ENCODE measurements at regions not wholly inside any gene's neighbourhood (a gene's known extent, or its start where the extent isn't known, plus 50 kb on each side); places are given as distances from the start of the nearest gene placed in this dataset.

DNA sequence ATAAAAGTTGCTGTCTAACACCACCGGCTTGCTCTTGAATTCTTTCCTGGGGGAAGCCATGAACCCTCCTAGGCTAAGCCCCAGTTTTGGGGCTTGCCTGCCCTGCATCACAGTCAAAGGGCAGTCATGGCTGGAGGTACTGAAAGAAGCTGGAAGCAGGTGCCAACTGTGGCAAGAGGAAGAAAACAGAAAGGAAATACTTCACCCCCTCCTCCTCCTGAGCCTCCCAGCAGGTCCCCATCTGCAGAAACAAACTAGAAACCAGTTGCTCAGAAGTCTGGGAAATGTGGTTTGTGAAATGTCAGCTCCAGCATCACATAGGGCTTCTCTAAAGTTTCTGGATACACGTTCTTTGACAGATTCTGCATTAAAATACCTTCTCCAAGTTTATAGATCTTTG lies 150.0 kb upstream of the PSMD7 start:
- H3K9me3 ChIP-seq (ENCODE audit: control insufficient read depth, insufficient read depth, low read length), result no peaks in the 10 kb centered on the region
- no peak overlapping the region for H3K9ac ChIP-seq (ENCODE audit: low read depth, low read length)
- no peaks in the 10 kb centered on the region for H3K36me3 ChIP-seq (ENCODE audit: insufficient read depth, low read length)
- no peaks in the 10 kb centered on the region for H3K4me1 ChIP-seq (ENCODE audit: insufficient read depth, low read length)

DNA sequence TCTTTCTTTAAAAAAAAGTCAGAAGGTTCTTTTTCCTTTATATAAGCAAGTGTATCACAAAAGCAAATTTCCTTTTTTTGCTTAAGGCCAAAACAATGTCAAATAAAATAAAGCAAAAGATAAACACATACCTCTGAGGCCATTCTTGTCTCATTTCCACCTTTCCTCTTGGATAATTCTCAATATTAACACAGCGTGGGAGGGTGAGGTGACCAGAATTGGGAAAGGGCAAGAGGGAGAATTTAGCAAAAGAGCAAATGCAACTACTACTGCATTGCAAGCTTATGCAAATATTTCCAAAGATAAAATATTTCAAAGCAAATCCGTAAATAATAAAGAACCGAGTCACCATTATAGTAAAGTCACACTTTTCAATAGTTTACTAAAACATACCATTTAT lies 153.4 kb upstream of the PSMD7 start:
- Histone ChIP-seq H3K9me3 (ENCODE audit: control insufficient read depth, insufficient read depth, low read length) (no peaks in the 10 kb centered on the region), H3K9ac (ENCODE audit: low read depth, low read length) (no peak overlapping the region), H3K4me1 (ENCODE audit: insufficient read depth, low read length) (no peaks in the 10 kb centered on the region), H3K36me3 (ENCODE audit: insufficient read depth, low read length) (no peaks in the 10 kb centered on the region)

DNA sequence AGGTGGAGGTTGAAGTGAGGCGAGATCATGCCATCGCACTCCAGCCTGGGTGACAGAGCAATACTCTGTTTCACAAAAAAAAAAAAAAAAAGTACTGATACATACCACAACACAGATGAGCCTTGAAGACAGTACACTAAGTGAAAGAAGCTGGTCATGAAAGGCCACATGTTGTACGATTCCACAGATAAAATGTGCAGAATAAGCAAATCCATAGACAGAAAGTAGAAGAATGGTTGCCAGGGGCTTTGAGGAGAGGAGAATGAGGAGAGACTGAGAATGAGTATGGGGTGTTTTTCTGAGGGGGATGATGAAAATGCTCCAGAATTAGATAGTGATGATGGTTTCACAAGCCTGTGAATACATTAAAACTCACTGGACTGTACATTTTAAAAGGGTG lies 155.6 kb upstream of the PSMD7 start:
- H3K4me1 ChIP-seq (ENCODE audit: insufficient read depth, low read length), result no peaks in the 10 kb centered on the region
- H3K36me3 ChIP-seq (ENCODE audit: insufficient read depth, low read length), result no peaks in the 10 kb centered on the region
- no peak overlapping the region for H3K9ac ChIP-seq (ENCODE audit: low read depth, low read length)
- H3K9me3 ChIP-seq (ENCODE audit: control insufficient read depth, insufficient read depth, low read length), result no peaks in the 10 kb centered on the region

- no peaks in the 10 kb centered on the region for H3K9me3 ChIP-seq (ENCODE audit: control insufficient read depth, insufficient read depth, low read length)
- no peaks in the 10 kb centered on the region for H3K36me3 ChIP-seq (ENCODE audit: insufficient read depth, low read length)
- no peaks in the 10 kb centered on the region for H3K4me1 ChIP-seq (ENCODE audit: insufficient read depth, low read length)
- no peak overlapping the region for H3K9ac ChIP-seq (ENCODE audit: low read depth, low read length)
These were observed 156.1 kb upstream of the PSMD7 start for GRCh38 chr16:74140557-74140956.

GRCh38 chr16:74123826-74124225 lies 172.8 kb upstream of the PSMD7 start:
- H3K9me3 ChIP-seq (ENCODE audit: control insufficient read depth, insufficient read depth, low read length), result no peaks in the 10 kb centered on the region
- no peaks in the 10 kb centered on the region for H3K4me1 ChIP-seq (ENCODE audit: insufficient read depth, low read length)
- H3K9ac ChIP-seq (ENCODE audit: low read depth, low read length), result no peak overlapping the region
- H3K36me3 ChIP-seq (ENCODE audit: insufficient read depth, low read length), result no peaks in the 10 kb centered on the region

GRCh38 chr16:74123195-74123594 lies 173.4 kb upstream of the PSMD7 start:
- no peaks in the 10 kb centered on the region for H3K4me1 ChIP-seq (ENCODE audit: insufficient read depth, low read length)
- no peak overlapping the region for H3K9ac ChIP-seq (ENCODE audit: low read depth, low read length)
- H3K9me3 ChIP-seq (ENCODE audit: control insufficient read depth, insufficient read depth, low read length), result no peaks in the 10 kb centered on the region
- no peaks in the 10 kb centered on the region for H3K36me3 ChIP-seq (ENCODE audit: insufficient read depth, low read length)

DNA sequence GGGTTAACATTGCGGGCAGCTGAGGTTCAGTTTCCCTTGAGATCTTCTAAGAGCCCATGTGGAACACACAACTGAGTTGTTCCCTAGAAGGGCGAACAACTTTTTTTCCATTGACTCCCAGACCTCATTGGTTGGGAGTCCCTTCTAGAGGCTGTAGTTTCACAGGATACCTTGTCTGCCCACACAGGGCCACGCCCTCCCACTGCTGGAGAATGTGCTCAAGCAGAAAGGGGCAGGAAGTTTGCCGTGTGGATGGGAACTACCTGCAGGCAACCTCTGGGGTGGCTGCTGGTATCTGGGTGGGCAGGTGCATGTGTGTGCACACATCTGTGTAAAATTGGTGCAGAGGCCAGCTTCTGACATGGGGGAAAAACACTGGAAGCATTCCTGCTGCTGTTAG lies 178.8 kb upstream of the PSMD7 start:
- no peaks in the 10 kb centered on the region for H3K36me3 ChIP-seq (ENCODE audit: insufficient read depth, low read length)

GRCh38 chr16:74113545-74113944 lies 183.1 kb upstream of the PSMD7 start:
- Histone ChIP-seq H3K4me1 (ENCODE audit: insufficient read depth, low read length) (no peaks in the 10 kb centered on the region), H3K36me3 (ENCODE audit: insufficient read depth, low read length) (no peaks in the 10 kb centered on the region), H3K9me3 (ENCODE audit: control insufficient read depth, insufficient read depth, low read length) (no peaks in the 10 kb centered on the region), H3K9ac (ENCODE audit: low read depth, low read length) (no peak overlapping the region)

More for the DNA sequence above, 178.8 kb upstream of the PSMD7 start:
- H3K9ac ChIP-seq (ENCODE audit: low read depth, low read length), result no peak overlapping the region
- H3K9me3 ChIP-seq (ENCODE audit: control insufficient read depth, insufficient read depth, low read length), result no peaks in the 10 kb centered on the region
- H3K4me1 ChIP-seq (ENCODE audit: insufficient read depth, low read length), result no peaks in the 10 kb centered on the region

- peaks cover 3% of the 10 kb centered on the region; the same call in 1 of the 2 replicates for H3K4me1 ChIP-seq (ENCODE audit: insufficient read depth, low read length)
- H3K9ac ChIP-seq (ENCODE audit: low read depth, low read length), result no peak overlapping the region
- no peaks in the 10 kb centered on the region for H3K9me3 ChIP-seq (ENCODE audit: control insufficient read depth, insufficient read depth, low read length)
- no peaks in the 10 kb centered on the region for H3K36me3 ChIP-seq (ENCODE audit: insufficient read depth, low read length)
These were observed 185.1 kb upstream of the PSMD7 start for GRCh38 chr16:74111456-74111982.

- H3K9me3 ChIP-seq (ENCODE audit: control insufficient read depth, insufficient read depth, low read length), result no peaks in the 10 kb centered on the region
- H3K4me1 ChIP-seq (ENCODE audit: insufficient read depth, low read length), result peaks cover 3% of the 10 kb centered on the region; the same call in 1 of the 2 replicates
- H3K9ac ChIP-seq (ENCODE audit: low read depth, low read length), result no peak overlapping the region
- no peaks in the 10 kb centered on the region for H3K36me3 ChIP-seq (ENCODE audit: insufficient read depth, low read length)
These were observed 188.6 kb upstream of the PSMD7 start for GRCh38 chr16:74107795-74108610.

DNA sequence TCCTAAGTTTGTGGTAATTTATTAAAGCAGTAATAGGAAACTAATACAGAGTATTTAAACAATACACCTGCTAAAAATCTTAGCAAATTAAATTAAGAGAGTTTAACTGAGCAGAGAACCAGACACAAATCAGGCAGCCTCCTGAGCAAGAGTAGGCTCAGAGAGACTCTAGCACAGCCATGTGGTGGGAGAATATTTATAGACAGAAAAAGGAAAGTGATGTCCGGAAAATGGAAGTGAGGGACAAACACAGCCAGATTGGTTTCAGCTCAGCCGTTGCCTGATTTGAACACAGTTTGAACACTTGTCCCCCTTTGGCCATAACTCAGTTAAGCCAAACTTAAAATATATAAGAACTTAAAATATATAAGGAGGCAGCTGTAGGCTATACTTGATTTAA lies 192.6 kb upstream of the PSMD7 start:
- no peaks in the 10 kb centered on the region for H3K9me3 ChIP-seq (ENCODE audit: control insufficient read depth, insufficient read depth, low read length)
- H3K9ac ChIP-seq (ENCODE audit: low read depth, low read length), result no peak overlapping the region
- peaks cover 22% of the 10 kb centered on the region for H3K4me1 ChIP-seq (ENCODE audit: insufficient read depth, low read length)
- no peaks in the 10 kb centered on the region for H3K36me3 ChIP-seq (ENCODE audit: insufficient read depth, low read length)

GRCh38 chr16:74101379-74102137 lies 195.1 kb upstream of the PSMD7 start:
- Histone ChIP-seq H3K9me3 (ENCODE audit: control insufficient read depth, insufficient read depth, low read length) (no peaks in the 10 kb centered on the region), H3K4me1 (ENCODE audit: insufficient read depth, low read length) (peaks cover 28% of the 10 kb centered on the region), H3K36me3 (ENCODE audit: insufficient read depth, low read length) (no peaks in the 10 kb centered on the region), H3K9ac (ENCODE audit: low read depth, low read length) (no peak overlapping the region)

DNA sequence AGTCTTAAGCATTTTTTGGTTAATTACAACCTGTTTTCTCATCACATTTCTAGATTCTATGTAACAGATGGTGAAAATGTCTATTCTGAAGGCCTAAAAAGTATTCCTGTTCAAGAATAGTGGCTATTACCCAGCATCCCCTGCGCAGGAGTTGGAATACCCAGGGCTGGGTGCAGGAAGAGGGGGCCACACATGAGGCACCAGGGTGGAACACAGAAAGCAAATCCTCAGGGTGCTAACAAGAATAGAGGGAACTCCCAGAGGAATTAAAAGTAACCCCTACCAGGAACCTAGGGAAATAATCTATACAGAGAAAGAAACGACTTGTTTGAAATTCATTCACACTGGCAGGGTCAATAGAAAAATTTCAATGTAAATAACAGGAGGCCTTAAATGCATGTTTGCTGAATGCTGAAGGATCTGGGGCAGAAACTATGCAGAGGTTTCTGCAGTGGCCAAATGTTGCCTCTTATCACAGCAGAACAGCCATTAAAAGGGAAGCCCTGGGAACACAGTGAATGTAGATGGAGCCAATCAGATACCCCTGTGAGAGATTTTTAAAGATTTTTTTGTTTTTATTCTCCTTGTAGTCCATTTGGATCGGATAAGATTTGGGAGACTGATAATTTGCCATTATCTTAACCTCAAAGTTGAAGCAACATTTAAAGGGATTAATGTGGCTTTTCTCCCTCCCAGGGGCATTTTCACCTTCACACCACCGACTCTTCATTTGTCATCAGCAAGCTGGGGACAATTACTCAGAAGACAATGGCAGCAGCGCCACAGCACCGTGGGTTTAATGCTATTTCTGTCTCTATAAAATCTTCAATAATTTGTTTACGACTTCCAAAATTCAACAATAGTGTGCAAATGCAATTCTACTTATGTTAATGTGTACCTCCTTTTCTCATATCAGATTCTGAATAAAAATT lies 196.0 kb upstream of the PSMD7 start:
- Histone ChIP-seq H3K9ac (ENCODE audit: low read depth, low read length) (no peak overlapping the region), H3K9me3 (ENCODE audit: control insufficient read depth, insufficient read depth, low read length) (no peaks in the 10 kb centered on the region), H3K36me3 (ENCODE audit: insufficient read depth, low read length) (no peaks in the 10 kb centered on the region), H3K4me1 (ENCODE audit: insufficient read depth, low read length) (peaks cover 28% of the 10 kb centered on the region)

- Histone ChIP-seq H3K4me1 (ENCODE audit: insufficient read depth, low read length) (peaks cover 28% of the 10 kb centered on the region), H3K9ac (ENCODE audit: low read depth, low read length) (no peak overlapping the region), H3K9me3 (ENCODE audit: control insufficient read depth, insufficient read depth, low read length) (no peaks in the 10 kb centered on the region), H3K36me3 (ENCODE audit: insufficient read depth, low read length) (no peaks in the 10 kb centered on the region)
These were observed 197.1 kb upstream of the PSMD7 start for GRCh38 chr16:74099530-74099929.
